ENCODE measurements at regions not wholly inside any gene's neighbourhood (a gene's known extent, or its start where the extent isn't known, plus 50 kb on each side); places are given as distances from the start of the nearest gene placed in this dataset.

DNA sequence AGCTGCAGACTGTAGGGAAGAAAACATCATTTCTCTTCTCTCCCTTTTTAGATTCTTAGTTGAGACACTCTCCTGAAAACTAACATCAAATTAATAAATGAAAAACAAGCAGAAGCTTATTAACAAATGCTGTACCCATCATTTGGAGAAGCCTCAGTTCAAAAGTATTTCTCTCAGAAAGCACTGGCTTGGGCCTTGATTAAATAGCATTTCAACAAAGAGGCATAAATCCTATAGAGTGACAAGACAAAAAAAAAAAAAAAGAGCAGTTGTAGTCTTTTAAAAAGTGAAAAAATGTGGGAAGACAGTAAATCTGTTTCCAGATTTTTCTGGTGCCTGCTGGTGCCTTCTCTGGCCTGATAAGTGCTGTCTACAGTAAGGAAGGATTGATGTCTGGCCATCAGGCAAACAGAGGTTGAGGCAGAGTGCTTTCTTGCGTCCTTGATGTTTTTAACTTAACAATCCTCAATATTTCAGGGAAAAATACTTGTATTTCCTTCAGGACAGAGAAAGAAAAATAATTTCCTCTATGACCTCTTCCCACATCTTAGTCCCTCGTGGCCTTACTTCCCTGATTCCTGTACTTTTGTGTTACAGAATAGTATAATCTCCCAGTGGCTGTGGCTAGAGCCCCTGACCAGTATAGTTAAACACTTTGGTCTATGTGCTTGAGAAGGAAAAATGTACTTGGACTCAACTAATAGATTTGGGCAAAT is 300.5 kb downstream of the HGF start:
- TF ChIP-seq CTCF (IDR thresholded peaks at IDR 0.05; ENCODE audit: low read depth, low read length, missing input control) (no peak), YY1 (IDR thresholded peaks at IDR 0.05) (no peak), JUND (IDR thresholded peaks at IDR 0.05) (no peak), MAX (IDR thresholded peaks at IDR 0.05) (no peak), TAF1 (conservative IDR thresholded peaks at IDR 0.05) (no peak)
